ENCODE measurements at regions not wholly inside any gene's neighbourhood (a gene's known extent, or its start where the extent isn't known, plus 50 kb on each side); places are given as distances from the start of the nearest gene placed in this dataset.
"Not testable (repeated sequence)": the region's sequence is repeated elsewhere in the genome, so short reads cannot be mapped to it uniquely, and the experiment has no call there.

- not testable (repeated sequence) for TF ChIP-seq POLR2AphosphoS5 (IDR thresholded peaks at IDR 0.05; ENCODE audit: low read depth, low read length); CTCF (IDR thresholded peaks at IDR 0.05)
- TF ChIP-seq, protein P1, sequence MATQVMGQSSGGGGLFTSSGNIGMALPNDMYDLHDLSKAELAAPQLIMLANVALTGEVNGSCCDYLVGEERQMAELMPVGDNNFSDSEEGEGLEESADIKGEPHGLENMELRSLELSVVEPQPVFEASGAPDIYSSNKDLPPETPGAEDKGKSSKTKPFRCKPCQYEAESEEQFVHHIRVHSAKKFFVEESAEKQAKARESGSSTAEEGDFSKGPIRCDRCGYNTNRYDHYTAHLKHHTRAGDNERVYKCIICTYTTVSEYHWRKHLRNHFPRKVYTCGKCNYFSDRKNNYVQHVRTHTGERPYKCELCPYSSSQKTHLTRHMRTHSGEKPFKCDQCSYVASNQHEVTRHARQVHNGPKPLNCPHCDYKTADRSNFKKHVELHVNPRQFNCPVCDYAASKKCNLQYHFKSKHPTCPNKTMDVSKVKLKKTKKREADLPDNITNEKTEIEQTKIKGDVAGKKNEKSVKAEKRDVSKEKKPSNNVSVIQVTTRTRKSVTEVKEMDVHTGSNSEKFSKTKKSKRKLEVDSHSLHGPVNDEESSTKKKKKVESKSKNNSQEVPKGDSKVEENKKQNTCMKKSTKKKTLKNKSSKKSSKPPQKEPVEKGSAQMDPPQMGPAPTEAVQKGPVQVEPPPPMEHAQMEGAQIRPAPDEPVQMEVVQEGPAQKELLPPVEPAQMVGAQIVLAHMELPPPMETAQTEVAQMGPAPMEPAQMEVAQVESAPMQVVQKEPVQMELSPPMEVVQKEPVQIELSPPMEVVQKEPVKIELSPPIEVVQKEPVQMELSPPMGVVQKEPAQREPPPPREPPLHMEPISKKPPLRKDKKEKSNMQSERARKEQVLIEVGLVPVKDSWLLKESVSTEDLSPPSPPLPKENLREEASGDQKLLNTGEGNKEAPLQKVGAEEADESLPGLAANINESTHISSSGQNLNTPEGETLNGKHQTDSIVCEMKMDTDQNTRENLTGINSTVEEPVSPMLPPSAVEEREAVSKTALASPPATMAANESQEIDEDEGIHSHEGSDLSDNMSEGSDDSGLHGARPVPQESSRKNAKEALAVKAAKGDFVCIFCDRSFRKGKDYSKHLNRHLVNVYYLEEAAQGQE (IDR thresholded peaks at IDR 0.05; ENCODE audit: insufficient read depth in 1 of 2, low read depth in 2 of 2, low read length in 1 of 2): not testable (repeated sequence)
Measured at GRCh38 chr15:20433468-20433867, 108.1 kb downstream of the GOLGA6L6 start.

Measured in Panc1 (cell line).